ENCODE measurements at regions not wholly inside any gene's neighbourhood (a gene's known extent, or its start where the extent isn't known, plus 50 kb on each side); places are given as distances from the start of the nearest gene placed in this dataset.
A peak's percentile ranks its signal among the peaks of the same experiment; 100 is the strongest.
"Not testable (repeated sequence)": the region's sequence is repeated elsewhere in the genome, so short reads cannot be mapped to it uniquely, and the experiment has no call there.

GRCh38 chr14:89743828-89744227 lies 210.7 kb downstream of the EFCAB11 start:
- no peak for DNase-seq

GRCh38 chr14:89740241-89740640 lies 214.3 kb downstream of the EFCAB11 start:
- no peak for DNase-seq

GRCh38 chr14:89736881-89737280 lies 217.6 kb downstream of the EFCAB11 start:
- DNase-seq = no peak

- no peak for DNase-seq
Observed at GRCh38 chr14:89731396-89731933, 223.1 kb downstream of the EFCAB11 start.

GRCh38 chr14:89730687-89731086 lies 223.8 kb downstream of the EFCAB11 start:
- DNase-seq = no peak

DNA sequence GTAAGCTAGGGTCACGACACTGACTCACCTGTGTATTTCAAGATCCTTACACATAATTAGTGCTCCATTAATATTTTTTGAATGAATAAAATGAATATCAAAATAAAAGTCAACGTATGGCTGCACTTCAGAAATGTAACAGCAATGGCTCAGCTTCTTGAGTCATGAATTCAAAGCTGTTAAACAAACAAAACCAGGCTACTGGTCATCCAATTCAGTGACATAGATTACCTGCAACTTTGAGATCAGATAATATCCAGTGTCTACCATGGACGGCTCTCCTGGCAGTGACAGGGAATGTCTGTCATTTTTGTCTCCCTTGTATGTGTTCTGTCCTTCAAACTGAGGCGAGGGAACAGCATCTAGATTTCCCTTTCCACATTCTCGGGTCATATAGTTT lies 225.6 kb downstream of the EFCAB11 start:
- no peak for DNase-seq

DNA sequence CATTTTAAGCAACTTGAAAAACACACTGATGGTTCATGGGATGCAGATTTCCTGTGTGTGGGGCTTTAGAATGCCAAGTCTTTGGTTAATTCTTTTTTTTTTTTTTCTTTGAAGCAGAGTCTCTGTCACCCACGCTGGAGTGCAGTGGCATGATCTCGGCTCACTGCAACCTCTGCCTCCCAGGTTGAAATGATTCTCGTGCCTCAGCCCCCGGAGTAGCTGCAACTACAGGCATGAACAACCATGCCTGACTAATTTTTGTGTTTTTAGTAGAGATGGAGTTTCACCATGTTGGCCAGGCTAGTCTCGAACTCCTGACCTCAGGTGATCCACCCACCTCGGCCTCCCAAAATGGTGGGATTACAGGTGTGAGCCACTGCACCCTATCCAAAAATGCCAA lies 228.3 kb downstream of the EFCAB11 start:
- not testable (repeated sequence) for DNase-seq

DNA sequence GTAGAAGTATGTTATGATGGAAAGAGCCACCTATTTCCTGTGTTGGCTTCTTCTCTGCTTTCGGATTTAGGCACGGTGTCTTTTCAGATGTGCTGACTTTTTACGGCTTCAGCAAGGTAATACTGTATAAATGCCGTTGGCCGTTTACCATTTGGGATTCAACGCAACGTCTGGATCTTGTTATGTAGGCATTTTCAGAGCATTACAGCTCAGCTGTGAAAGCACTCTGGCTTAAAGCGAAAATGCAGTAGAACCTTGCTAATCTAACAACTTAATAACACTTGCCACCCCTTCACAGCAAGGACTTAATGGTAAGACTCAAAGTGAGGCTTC lies 229.9 kb downstream of the EFCAB11 start:
- no peak for DNase-seq

- no peak for DNase-seq
Observed at GRCh38 chr14:89723930-89724627, 230.5 kb downstream of the EFCAB11 start.

DNA sequence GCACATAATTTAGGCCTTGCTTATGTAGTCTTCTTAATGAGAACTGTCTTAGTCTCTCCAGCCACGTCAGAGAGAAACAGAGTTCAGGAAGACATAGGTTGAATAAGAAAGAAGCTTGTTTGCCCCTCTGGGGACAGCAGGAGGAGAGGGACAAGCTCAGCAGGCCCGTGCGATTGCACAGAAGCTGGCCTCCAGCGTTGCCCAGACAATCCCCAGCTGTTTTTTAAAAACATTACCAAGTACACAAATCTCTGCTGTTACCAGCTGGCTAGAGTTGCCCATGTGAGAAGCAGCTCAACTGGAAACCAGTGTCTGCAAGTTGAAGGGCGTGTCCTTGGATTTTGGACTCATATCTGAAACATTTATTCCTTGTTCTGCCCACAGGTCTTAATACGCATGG lies 232.6 kb downstream of the EFCAB11 start:
- no peak for DNase-seq

GRCh38 chr14:89720741-89721729 lies 233.5 kb downstream of the EFCAB11 start:
- DNase-seq = no peak

GRCh38 chr14:89720076-89720687 lies 234.3 kb downstream of the EFCAB11 start:
- no peak for DNase-seq

GRCh38 chr14:89719366-89720075 lies 235.0 kb downstream of the EFCAB11 start:
- DNase-seq = no peak

- no peak for DNase-seq
Observed at GRCh38 chr14:89708982-89709625, 245.4 kb downstream of the EFCAB11 start.

GRCh38 chr14:89707086-89707485 lies 247.4 kb downstream of the EFCAB11 start:
- no peak for DNase-seq

DNA sequence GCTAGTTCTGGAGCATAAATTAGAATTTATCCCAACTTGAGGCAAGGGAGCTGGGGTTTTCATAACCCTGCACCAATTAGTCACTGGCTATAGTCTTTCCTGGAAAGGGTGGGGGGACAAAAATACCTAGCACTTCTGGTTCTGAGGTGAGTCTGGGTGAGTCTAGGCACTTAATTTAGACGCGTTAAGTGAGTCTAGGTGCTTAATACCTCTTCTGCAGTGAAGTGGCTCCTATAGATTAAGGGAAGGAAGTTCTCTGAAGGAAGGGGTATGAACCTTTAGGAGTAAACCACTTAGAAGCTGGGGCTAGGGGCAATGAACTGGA lies 251.7 kb downstream of the EFCAB11 start:
- DNase-seq = no peak

- DNase-seq = peak; percentile 19
Observed at GRCh38 chr14:89702073-89702875, 252.3 kb downstream of the EFCAB11 start.

- DNase-seq = peak; percentile 84
Observed at GRCh38 chr14:89701211-89702043, 253.1 kb downstream of the EFCAB11 start.

GRCh38 chr14:89700801-89701200 lies 253.7 kb downstream of the EFCAB11 start:
- DNase-seq = peak; percentile 65

- DNase-seq = no peak
Observed at GRCh38 chr14:89699071-89699470, 255.5 kb downstream of the EFCAB11 start.
